WI38 (cell line): ENCODE measurements at regions not wholly inside any gene's neighbourhood (a gene's known extent, or its start where the extent isn't known, plus 50 kb on each side); places are given as distances from the start of the nearest gene placed in this dataset.

Source experiments
- H3K4me3 ChIP-seq: 2 replicates; pipeline ENCODE4 v1.5.1; 2011; ENCODE audit warnings: low read depth, mild to moderate bottlenecking, control low read depth, low read length
- TF ChIP-seq, protein P1 (sequence below): IDR thresholded peaks from 2 replicates; pipeline ENCODE4 v1.5.1; 2012; ENCODE audit warnings: low read depth, mild to moderate bottlenecking, control low read depth, low read length

DNA sequence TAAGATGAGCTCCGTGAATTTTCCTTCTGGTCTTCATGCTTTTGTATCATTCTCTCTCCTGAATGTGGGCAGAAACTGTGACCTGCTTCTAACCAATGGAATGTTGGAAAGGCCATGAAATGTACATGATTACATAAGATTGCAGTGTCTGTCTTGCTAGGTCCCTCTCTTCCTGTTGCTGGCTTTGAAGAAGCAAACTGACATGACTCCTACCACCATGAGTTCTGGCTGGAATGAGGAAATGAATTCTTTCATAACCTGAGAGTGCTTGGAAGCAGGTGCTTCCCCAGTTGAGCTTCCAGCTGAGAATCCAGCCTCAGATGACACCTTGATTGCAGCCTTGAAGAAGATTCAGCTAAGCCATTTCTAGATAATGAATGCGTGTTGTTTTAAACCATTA lies 275.0 kb upstream of the MIR17HG start:
- no peak overlapping the region for H3K4me3 ChIP-seq
- TF ChIP-seq, protein P1, sequence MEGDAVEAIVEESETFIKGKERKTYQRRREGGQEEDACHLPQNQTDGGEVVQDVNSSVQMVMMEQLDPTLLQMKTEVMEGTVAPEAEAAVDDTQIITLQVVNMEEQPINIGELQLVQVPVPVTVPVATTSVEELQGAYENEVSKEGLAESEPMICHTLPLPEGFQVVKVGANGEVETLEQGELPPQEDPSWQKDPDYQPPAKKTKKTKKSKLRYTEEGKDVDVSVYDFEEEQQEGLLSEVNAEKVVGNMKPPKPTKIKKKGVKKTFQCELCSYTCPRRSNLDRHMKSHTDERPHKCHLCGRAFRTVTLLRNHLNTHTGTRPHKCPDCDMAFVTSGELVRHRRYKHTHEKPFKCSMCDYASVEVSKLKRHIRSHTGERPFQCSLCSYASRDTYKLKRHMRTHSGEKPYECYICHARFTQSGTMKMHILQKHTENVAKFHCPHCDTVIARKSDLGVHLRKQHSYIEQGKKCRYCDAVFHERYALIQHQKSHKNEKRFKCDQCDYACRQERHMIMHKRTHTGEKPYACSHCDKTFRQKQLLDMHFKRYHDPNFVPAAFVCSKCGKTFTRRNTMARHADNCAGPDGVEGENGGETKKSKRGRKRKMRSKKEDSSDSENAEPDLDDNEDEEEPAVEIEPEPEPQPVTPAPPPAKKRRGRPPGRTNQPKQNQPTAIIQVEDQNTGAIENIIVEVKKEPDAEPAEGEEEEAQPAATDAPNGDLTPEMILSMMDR, result no peak

- TF ChIP-seq, protein P1, result no peak
- H3K4me3 ChIP-seq, result no peak overlapping the region
Observed at GRCh38 chr13:91074091-91074490, 273.4 kb upstream of the MIR17HG start.

DNA sequence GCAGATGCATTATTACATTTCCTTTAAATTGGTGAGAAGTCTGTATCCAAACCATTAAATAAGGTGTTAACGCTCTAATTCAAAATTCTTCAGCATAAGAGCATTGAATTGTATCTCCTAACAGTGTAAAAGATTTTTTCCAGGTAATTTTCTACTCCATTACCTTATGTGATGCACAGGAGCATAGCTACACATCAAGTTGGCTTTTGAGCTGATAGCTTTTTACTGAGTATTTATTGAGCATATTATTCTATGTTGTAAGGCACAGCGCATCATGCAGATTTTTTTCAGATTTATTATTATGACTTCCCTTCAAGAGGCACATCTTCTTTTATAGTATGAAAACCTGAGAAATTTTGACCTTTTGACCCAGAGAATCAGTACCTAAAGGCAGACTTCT lies 270.7 kb upstream of the MIR17HG start:
- H3K4me3 ChIP-seq, result no peak overlapping the region

DNA sequence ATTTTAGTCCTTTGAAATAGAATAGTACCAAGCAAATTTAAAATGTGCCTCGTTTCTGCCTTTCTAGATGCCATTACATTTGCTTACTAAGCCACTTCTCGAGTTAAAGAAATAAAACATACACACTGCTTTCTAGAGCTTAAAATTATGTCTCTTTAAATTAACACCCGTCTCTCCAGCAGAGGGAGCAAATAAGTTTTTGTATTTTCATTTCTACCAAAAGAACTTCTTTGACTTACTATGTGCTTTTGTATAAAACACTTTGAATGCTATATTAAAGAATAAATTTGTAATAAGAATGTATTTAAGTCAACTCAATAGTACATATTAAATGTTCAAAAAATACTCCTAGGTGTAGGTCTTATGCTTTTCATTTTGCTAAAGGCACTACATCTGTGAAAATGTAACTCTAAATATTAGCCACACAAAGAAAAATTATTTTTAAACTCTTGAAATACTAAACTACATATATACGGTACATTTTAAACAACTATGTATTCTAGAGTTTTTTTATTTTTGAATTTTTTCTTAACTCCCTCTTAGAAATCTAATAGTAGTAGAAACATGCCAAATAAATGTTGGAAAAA lies 269.3 kb upstream of the MIR17HG start:
- no peak overlapping the region for H3K4me3 ChIP-seq
- TF ChIP-seq, protein P1, result no peak

More for the DNA sequence above, 270.7 kb upstream of the MIR17HG start:
- TF ChIP-seq, protein P1, result no peak

DNA sequence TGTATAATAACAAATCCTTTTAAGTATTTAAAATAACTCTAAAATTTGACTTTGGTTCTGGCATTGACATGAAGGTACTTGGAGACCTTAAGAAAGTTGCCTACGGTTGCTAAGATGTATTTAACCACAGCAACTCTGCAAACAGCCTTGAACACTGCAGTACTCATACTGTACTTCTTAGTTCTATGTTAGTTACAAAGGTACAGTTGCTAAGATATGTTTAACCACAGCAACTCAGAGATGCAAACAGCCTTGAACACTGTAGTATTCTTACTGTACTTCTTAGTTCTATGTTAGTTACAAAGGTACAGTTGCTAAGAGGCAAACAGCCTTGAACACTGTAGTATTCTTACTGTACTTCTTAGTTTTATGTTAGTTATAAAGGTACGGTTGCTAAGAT lies 268.3 kb upstream of the MIR17HG start:
- TF ChIP-seq, protein P1, result no peak
- no peak overlapping the region for H3K4me3 ChIP-seq

DNA sequence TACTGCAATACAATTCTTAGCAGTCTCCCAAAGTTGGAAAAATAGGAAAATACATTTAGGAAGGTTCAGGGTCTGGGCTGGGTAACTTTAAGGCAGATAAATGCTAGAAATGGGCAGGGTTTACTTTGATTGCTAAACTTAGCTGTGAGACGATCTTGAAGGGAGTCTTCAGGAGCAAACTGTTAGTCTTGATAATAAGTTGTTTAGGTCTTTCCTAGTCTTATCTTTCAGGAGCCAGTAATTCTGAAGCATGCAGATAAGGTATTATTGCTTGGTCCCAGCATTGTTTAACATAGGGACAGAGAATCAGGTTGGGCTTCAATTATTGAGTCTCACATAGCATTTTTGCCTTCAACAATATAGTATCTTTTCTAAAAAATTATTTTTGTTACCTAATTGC lies 262.4 kb upstream of the MIR17HG start:
- no peak overlapping the region for H3K4me3 ChIP-seq
- TF ChIP-seq, protein P1, result no peak

- TF ChIP-seq, protein P1, result no peak
- no peak overlapping the region for H3K4me3 ChIP-seq
Observed at GRCh38 chr13:91086936-91087716, 260.4 kb upstream of the MIR17HG start.
